B cell (primary cell): ENCODE measurements at regions not wholly inside any gene's neighbourhood (a gene's known extent, or its start where the extent isn't known, plus 50 kb on each side); places are given as distances from the start of the nearest gene placed in this dataset.

Experiments
- EZH2 ChIP-seq: IDR thresholded peaks from 2 replicates; pipeline ENCODE4 v1.6.1; 2012; ENCODE audit warnings: borderline replicate concordance, low read depth, mild to moderate bottlenecking, moderate library complexity, low read length; ENCODE audit not compliant: insufficient read depth, poor library complexity, severe bottlenecking
- TF ChIP-seq, protein P1 (sequence below): fragments of 200-600 bp; IDR thresholded peaks from one replicate; pipeline ENCODE4 v1.8.0; 2022; ENCODE audit warnings: antibody characterized with exemption, mild to moderate bottlenecking

DNA sequence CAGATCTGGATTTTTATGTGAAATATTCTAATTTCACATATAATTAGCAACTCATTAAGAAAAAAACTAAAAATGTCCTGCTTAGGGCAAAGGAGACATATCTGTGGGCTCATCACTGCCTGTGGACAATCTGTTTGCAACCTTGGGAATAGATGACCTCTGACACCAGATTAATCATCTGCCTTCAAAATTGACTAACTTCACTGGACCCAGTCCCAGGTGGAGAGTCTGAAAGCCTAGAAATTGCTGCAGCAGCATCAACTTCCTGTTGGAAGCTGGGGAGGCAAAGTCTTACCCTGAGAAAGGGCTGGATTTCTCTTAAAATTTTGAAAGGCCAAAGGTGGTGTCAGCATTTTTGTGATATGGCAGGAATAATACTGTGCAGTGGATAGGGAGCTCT, 76.3 kb upstream of the TNC start:
- TF ChIP-seq, protein P1, sequence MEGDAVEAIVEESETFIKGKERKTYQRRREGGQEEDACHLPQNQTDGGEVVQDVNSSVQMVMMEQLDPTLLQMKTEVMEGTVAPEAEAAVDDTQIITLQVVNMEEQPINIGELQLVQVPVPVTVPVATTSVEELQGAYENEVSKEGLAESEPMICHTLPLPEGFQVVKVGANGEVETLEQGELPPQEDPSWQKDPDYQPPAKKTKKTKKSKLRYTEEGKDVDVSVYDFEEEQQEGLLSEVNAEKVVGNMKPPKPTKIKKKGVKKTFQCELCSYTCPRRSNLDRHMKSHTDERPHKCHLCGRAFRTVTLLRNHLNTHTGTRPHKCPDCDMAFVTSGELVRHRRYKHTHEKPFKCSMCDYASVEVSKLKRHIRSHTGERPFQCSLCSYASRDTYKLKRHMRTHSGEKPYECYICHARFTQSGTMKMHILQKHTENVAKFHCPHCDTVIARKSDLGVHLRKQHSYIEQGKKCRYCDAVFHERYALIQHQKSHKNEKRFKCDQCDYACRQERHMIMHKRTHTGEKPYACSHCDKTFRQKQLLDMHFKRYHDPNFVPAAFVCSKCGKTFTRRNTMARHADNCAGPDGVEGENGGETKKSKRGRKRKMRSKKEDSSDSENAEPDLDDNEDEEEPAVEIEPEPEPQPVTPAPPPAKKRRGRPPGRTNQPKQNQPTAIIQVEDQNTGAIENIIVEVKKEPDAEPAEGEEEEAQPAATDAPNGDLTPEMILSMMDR: no peak
- TF ChIP-seq EZH2: no peak
